ENCODE measurements at regions not wholly inside any gene's neighbourhood (a gene's known extent, or its start where the extent isn't known, plus 50 kb on each side); places are given as distances from the start of the nearest gene placed in this dataset.

- TF ChIP-seq CTCF (IDR thresholded peaks at IDR 0.05; ENCODE audit: low read depth, low read length, poor library complexity, severe bottlenecking) = no peak
- no peak for TF ChIP-seq EZH2phosphoT487 (IDR thresholded peaks at IDR 0.05; ENCODE audit: borderline replicate concordance, low read length)
Observed at GRCh38 chr12:93128332-93128707, 199.2 kb upstream of the EEA1 start.

All from DOHH2 (cell line).